ENCODE measurements at regions not wholly inside any gene's neighbourhood (a gene's known extent, or its start where the extent isn't known, plus 50 kb on each side); places are given as distances from the start of the nearest gene placed in this dataset.

- Histone ChIP-seq H2AFZ (ENCODE audit: control insufficient read depth, low read depth, low read length) (no peak overlapping the region), H3K4me3 (no peak overlapping the region), H3K9me3 (replicated peaks; ENCODE audit: control insufficient read depth, insufficient read depth, low read length) (no peaks in the 10 kb centered on the region), H3K27me3 (replicated peaks in 1 of 2; ENCODE audit: control insufficient read depth in 2 of 2, insufficient read depth in 2 of 2, low read length in 1 of 2) (no peaks in the 10 kb centered on the region), H3K4me1 (ENCODE audit: control insufficient read depth, insufficient read depth, low read length) (no peaks in the 10 kb centered on the region), H3K79me2 (ENCODE audit: control insufficient read depth, insufficient read depth, low read length) (no peaks in the 10 kb centered on the region), H4K20me1 (ENCODE audit: control insufficient read depth, insufficient read depth) (no peaks in the 10 kb centered on the region), H3K27ac (ENCODE audit: control insufficient read depth, insufficient read depth) (no peak overlapping the region), H3K36me3 (ENCODE audit: control insufficient read depth in 2 of 2, insufficient read depth in 2 of 2, low read length in 1 of 2) (no peaks in the 10 kb centered on the region), H3K4me2 (ENCODE audit: control insufficient read depth, insufficient read depth) (no peak overlapping the region), H3K9ac (ENCODE audit: control insufficient read depth, insufficient read depth, low read length) (no peak overlapping the region)
- POLR2A ChIA-PET: no interaction called here
- TF ChIP-seq MYC (IDR thresholded peaks at IDR 0.05; ENCODE audit: insufficient read depth, insufficient read length, insufficient replicate concordance, low read length, severe bottlenecking) (no peak), CEBPZ (IDR thresholded peaks at IDR 0.05; ENCODE audit: low read depth, low read length) (no peak), NR2F1 (conservative IDR thresholded peaks at IDR 0.05) (no peak), KLF5 (IDR thresholded peaks at IDR 0.05; ENCODE audit: partially characterized antibody) (no peak), ZBED1 (IDR thresholded peaks at IDR 0.05; ENCODE audit: borderline replicate concordance) (no peak), NR2C2 (IDR thresholded peaks at IDR 0.05; ENCODE audit: borderline replicate concordance, control insufficient read depth, insufficient read length, low read depth) (no peak), IKZF1 (conservative IDR thresholded peaks at IDR 0.05) (no peak), SP1 (IDR thresholded peaks at IDR 0.05; ENCODE audit: low read depth, low read length) (no peak), PAX8 (IDR thresholded peaks at IDR 0.05) (no peak), ZZZ3 (IDR thresholded peaks at IDR 0.05; ENCODE audit: control insufficient read depth, insufficient read length, low read depth) (no peak), ESRRA (IDR thresholded peaks at IDR 0.05; ENCODE audit: low read length) (no peak), POLR2A (IDR thresholded peaks at IDR 0.05; ENCODE audit: low read depth, low read length) (no peak), SMC3 (IDR thresholded peaks at IDR 0.05; ENCODE audit: borderline replicate concordance, low read length) (no peak), MXI1 (IDR thresholded peaks at IDR 0.05; ENCODE audit: low read depth, low read length) (no peak), RFX5 (IDR thresholded peaks at IDR 0.05; ENCODE audit: low read depth, low read length) (no peak)
- no peak for ATAC-seq
- intact Hi-C loops (cut with micrococcal nuclease; ENCODE audit: unreplicated experiment) (no loop called here), in situ Hi-C loops (cut with MboI) (no loop called here)
- SMC1A ChIA-PET (ENCODE audit: uncharacterized antibody, unreplicated experiment): no interaction called here
- no peak for DNase-seq (ENCODE audit: low read depth, low spot score)
- CTCF ChIA-PET: no interaction called here
- RAD21 ChIA-PET (ENCODE audit: unreplicated experiment): no interaction called here
- no peak for FAIRE-seq
- no TSS peak for BruUV-seq (replicated peaks)
Measured at GRCh38 chr9:83144492-83144891, 81.5 kb upstream of the RASEF start.

All from GM12878 (cell line).